Chondrocyte (in vitro differentiated cells): ENCODE measurements at regions not wholly inside any gene's neighbourhood (a gene's known extent, or its start where the extent isn't known, plus 50 kb on each side); places are given as distances from the start of the nearest gene placed in this dataset.

Experiments used
- DNase-seq: peaks from one replicate; pipeline ENCODE4 v3.0.0; 2021; ENCODE audit warnings: mixed read lengths, low spot score
- H3K27ac Mint-ChIP-seq: one replicate; pipeline ENCODE4 v1.8.0; 2021; ENCODE audit warnings: mild to moderate bottlenecking, moderate library complexity, mixed read lengths; ENCODE audit not compliant: unreplicated experiment
- H3K27me3 Mint-ChIP-seq: 2 replicates; pipeline ENCODE4 v1.8.0; 2021; ENCODE audit warnings: low read depth, mixed read lengths
- H3K36me3 Mint-ChIP-seq: 2 replicates; pipeline ENCODE4 v1.8.0; 2021; ENCODE audit warnings: low read depth, mixed read lengths
- H3K4me1 Mint-ChIP-seq: 2 replicates; pipeline ENCODE4 v1.8.0; 2021; ENCODE audit warnings: low read depth, mild to moderate bottlenecking, mixed read lengths
- H3K4me3 Mint-ChIP-seq: one replicate; pipeline ENCODE4 v1.8.0; 2021; ENCODE audit warnings: mild to moderate bottlenecking, moderate library complexity, mixed read lengths; ENCODE audit not compliant: unreplicated experiment
- H3K9me3 Mint-ChIP-seq: 2 replicates; pipeline ENCODE4 v1.8.0; 2021; ENCODE audit warnings: low read depth, mixed read lengths
- TF ChIP-seq, protein P1 (sequence below): fragments of 200-600 bp; sonication (generic); IDR thresholded peaks from 2 replicates; pipeline ENCODE4 v1.5.0; 2021; ENCODE audit warnings: antibody characterized with exemption, mild to moderate bottlenecking, moderate library complexity

DNA sequence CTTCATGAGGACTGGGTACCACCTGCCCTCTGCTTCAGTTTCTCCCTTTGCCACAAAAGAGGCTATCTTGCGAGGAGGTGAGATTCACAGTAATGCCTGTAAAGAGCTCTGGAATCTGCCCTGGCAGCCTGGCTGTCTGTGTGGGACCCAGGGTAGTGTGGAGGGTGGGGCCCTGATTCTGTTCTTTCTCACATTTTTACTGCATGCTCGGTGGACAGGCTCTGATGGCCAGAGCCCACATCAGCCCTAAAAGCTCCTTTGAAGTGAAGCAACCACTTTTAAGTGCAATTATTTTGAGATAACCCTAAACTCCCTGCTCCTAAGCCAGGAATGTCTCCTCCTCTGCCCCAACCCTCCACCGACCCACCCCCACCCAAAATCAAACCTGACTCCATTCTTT, 92.1 kb upstream of the PODXL start:
- Mint-ChIP-seq H3K27ac (no peak overlapping the region), H3K36me3 (no peaks in the 10 kb centered on the region), H3K9me3 (no peaks in the 10 kb centered on the region), H3K27me3 (no peaks in the 10 kb centered on the region), H3K4me1 (peaks cover 7% of the 10 kb centered on the region), H3K4me3 (no peak overlapping the region)
- TF ChIP-seq, protein P1, sequence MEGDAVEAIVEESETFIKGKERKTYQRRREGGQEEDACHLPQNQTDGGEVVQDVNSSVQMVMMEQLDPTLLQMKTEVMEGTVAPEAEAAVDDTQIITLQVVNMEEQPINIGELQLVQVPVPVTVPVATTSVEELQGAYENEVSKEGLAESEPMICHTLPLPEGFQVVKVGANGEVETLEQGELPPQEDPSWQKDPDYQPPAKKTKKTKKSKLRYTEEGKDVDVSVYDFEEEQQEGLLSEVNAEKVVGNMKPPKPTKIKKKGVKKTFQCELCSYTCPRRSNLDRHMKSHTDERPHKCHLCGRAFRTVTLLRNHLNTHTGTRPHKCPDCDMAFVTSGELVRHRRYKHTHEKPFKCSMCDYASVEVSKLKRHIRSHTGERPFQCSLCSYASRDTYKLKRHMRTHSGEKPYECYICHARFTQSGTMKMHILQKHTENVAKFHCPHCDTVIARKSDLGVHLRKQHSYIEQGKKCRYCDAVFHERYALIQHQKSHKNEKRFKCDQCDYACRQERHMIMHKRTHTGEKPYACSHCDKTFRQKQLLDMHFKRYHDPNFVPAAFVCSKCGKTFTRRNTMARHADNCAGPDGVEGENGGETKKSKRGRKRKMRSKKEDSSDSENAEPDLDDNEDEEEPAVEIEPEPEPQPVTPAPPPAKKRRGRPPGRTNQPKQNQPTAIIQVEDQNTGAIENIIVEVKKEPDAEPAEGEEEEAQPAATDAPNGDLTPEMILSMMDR = no peak
- no peak for DNase-seq

- Mint-ChIP-seq H3K27ac (no peak overlapping the region), H3K36me3 (no peaks in the 10 kb centered on the region)
Measured at GRCh38 chr7:131646203-131646602, 89.8 kb upstream of the PODXL start.

GRCh38 chr7:131642429-131642828, 86.0 kb upstream of the PODXL start:
- no peaks in the 10 kb centered on the region for H3K27me3 Mint-ChIP-seq
- no peak overlapping the region for H3K4me3 Mint-ChIP-seq
- TF ChIP-seq, protein P1 = no peak
- no peak overlapping the region for H3K27ac Mint-ChIP-seq
- no peak for DNase-seq
- H3K9me3 Mint-ChIP-seq = no peaks in the 10 kb centered on the region
- H3K4me1 Mint-ChIP-seq = peaks cover 11% of the 10 kb centered on the region
- H3K36me3 Mint-ChIP-seq = no peaks in the 10 kb centered on the region

More at GRCh38 chr7:131646203-131646602, 89.8 kb upstream of the PODXL start:
- peaks cover 8% of the 10 kb centered on the region for H3K4me1 Mint-ChIP-seq
- no peak overlapping the region for H3K4me3 Mint-ChIP-seq
- no peak for DNase-seq
- no peaks in the 10 kb centered on the region for H3K27me3 Mint-ChIP-seq
- H3K9me3 Mint-ChIP-seq = no peaks in the 10 kb centered on the region
- TF ChIP-seq, protein P1 = no peak

DNA sequence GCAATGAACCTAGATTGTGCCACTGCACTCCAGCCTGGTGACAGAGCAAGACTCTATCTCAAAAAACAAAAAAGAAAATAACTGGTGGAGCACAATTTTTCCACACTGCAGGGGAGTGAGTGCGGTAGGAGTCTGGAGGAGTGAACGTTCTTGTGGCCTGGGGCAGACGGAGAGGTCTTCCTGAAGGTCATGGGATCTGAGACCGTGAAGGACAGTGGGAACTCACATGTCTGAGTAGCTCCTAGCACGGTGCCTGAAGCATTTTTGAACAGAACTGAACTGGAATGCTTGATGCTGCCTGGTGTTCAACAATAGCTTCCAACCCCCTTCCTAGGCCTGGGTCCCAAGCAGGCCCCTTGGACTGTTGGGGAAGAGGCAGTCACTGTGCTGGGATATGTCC, 84.3 kb upstream of the PODXL start:
- DNase-seq = no peak
- H3K36me3 Mint-ChIP-seq = no peaks in the 10 kb centered on the region
- no peaks in the 10 kb centered on the region for H3K27me3 Mint-ChIP-seq
- H3K4me1 Mint-ChIP-seq = peaks cover 11% of the 10 kb centered on the region
- no peaks in the 10 kb centered on the region for H3K9me3 Mint-ChIP-seq
- H3K4me3 Mint-ChIP-seq = no peak overlapping the region
- H3K27ac Mint-ChIP-seq = no peak overlapping the region
- TF ChIP-seq, protein P1 = no peak

- no peak overlapping the region for H3K4me3 Mint-ChIP-seq
- TF ChIP-seq, protein P1 = no peak
- DNase-seq = no peak
- no peak overlapping the region for H3K27ac Mint-ChIP-seq
- no peaks in the 10 kb centered on the region for H3K9me3 Mint-ChIP-seq
- H3K36me3 Mint-ChIP-seq = no peaks in the 10 kb centered on the region
- peaks cover 18% of the 10 kb centered on the region for H3K4me1 Mint-ChIP-seq
- H3K27me3 Mint-ChIP-seq = no peaks in the 10 kb centered on the region
Measured at GRCh38 chr7:131638641-131639430, 82.4 kb upstream of the PODXL start.
